ENCODE measurements at regions not wholly inside any gene's neighbourhood (a gene's known extent, or its start where the extent isn't known, plus 50 kb on each side); places are given as distances from the start of the nearest gene placed in this dataset.

DNA sequence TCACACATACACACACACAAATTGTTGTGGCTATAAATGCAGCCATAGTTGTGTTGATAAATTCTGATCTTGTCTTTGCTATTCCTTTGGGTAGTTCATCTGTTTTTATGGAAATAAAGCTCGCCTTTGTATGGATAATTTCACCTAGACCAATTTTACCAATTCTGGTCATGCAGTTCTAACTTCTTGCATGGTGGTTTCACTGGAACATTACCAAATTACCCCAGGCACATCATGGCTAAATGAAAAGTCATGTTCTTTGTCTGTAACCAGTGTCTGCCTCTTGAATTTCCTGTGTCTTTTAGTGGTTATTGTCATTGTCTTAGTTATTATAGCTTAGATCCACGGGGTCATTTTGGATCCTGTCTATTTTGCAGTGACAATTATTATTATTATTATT lies 50.3 kb upstream of the TMC1 start:
- DNase-seq (ENCODE audit: low read depth), result peak; percentile 33
- TF ChIP-seq, protein P1, sequence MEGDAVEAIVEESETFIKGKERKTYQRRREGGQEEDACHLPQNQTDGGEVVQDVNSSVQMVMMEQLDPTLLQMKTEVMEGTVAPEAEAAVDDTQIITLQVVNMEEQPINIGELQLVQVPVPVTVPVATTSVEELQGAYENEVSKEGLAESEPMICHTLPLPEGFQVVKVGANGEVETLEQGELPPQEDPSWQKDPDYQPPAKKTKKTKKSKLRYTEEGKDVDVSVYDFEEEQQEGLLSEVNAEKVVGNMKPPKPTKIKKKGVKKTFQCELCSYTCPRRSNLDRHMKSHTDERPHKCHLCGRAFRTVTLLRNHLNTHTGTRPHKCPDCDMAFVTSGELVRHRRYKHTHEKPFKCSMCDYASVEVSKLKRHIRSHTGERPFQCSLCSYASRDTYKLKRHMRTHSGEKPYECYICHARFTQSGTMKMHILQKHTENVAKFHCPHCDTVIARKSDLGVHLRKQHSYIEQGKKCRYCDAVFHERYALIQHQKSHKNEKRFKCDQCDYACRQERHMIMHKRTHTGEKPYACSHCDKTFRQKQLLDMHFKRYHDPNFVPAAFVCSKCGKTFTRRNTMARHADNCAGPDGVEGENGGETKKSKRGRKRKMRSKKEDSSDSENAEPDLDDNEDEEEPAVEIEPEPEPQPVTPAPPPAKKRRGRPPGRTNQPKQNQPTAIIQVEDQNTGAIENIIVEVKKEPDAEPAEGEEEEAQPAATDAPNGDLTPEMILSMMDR (IDR thresholded peaks at IDR 0.05; ENCODE audit: insufficient read depth, low read depth, low read length, missing control alignments), result no peak
- H3K4me3 ChIP-seq (ENCODE audit: low read length), result no peak overlapping the region

DNA sequence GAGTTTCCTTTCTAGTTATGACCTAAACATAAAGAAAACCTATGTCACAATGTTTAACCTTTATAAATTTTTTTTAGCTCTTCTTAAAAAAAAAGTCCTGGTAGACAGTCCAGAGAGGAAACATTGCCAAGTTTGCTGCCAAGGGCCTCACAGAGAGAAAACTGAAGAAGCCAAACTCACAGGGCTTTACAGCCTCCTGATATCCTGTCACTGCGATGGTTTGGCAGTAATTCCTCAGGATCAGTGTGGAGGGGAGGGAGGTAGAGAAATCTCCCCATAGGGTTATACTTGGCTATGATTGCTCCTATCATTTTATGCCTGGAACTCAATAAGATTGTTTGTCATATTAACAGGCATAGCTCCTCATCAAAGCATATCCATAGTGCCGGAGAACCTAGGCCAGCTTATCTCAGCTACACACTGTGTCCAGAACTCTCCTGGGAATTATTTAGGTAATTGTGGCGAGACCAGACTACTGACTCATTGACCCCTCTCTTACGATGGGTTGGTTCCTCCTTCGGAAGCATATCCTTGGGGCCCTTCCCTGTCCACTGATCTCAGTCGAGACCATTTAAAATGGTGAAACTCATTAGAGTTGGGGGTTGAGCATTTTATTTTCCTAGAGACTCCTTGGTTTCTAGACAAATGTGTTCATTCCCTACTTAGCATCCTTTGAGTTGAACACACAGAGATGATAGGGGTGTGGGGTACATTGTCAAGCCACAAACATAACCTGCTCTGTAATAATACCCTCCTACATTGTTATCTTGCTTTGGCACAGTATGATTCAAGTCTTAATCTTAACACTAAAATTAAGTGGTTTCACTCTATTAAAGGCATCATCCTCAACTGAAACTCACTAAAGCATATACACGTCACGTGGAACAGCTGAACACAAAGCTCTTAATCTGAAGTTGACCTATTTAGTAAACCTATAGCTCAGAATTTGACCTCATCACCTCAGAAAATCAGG lies 53.4 kb upstream of the TMC1 start:
- TF ChIP-seq, protein P1 (IDR thresholded peaks at IDR 0.05; ENCODE audit: insufficient read depth, low read depth, low read length, missing control alignments), result no peak
- DNase-seq (ENCODE audit: low read depth), result no peak
- no peak overlapping the region for H3K4me3 ChIP-seq (ENCODE audit: low read length)

DNA sequence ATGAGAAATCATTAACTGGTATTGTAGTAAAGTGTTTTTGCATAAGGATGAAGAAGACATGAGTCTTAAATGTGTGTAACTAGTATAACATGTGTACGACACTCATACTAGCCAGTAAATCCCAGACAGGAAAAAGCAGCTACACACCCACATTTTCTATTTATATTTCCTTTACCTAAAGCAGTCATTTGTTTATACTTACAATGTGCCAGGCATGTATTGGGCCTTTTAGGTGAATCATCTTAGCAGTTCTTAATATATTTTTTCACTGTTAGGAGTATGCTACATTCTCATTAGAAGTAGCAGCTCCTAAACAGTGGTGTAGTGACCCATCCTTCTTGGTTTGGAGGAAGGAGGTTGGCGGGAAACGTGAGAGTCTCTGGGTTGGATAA lies 55.8 kb upstream of the TMC1 start:
- no peak overlapping the region for H3K4me3 ChIP-seq (ENCODE audit: low read length)
- DNase-seq (ENCODE audit: low read depth), result peak; percentile 79
- TF ChIP-seq, protein P1 (IDR thresholded peaks at IDR 0.05; ENCODE audit: insufficient read depth, low read depth, low read length, missing control alignments), result no peak

DNA sequence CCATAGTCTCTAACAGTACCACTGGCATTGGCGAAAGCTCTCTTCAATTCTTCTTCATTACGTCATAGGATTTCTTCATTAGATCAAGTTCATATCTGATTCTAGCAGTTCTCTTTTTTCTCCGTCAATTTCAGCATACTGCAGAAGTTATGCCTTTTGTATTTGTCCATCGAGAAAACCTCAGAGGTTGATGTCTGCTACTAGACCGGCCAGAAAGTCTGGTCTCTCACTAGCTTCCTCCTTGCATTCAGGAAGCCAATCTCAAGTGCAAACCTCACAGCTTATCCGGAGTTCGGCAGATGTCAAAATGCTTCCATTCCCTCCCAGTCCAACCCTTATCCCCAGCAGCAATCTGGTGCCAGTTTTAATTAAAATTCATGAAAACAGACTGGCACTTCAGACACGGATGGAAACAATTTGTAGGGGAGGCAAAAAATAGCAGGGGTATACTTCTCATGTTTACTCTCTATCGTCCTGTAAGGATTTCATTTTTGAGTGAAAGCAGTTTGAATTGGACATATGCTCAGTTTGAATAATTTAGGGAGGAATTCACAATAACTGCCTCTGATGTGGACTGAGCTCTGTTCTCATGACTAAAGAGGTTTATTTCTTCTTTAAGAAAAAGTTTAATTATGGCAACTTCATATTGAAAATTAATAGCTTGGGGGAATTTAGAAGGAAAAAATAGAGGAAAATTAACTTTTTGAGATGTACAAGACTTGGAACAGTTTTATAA lies 56.4 kb upstream of the TMC1 start:
- TF ChIP-seq, protein P1 (IDR thresholded peaks at IDR 0.05; ENCODE audit: insufficient read depth, low read depth, low read length, missing control alignments), result no peak
- H3K4me3 ChIP-seq (ENCODE audit: low read length), result no peak overlapping the region
- no peak for DNase-seq (ENCODE audit: low read depth)

DNA sequence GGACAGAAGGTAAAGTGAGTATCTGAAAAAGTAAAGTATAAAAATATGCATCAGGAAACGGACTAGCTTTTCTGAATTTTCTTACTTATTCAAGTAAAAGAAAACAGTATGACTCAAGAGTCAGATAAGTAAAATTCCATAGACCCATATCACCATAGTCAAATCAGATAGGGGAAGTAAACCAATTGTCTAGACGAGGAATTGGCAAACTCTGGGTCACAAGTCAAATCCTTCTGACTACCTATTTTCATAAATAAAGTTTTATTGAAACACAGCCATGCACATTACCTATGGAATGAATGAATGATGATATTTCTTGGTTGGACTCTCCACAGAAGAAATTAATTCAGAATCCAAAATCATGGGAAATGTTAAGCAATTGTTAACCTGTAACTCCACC lies 59.1 kb upstream of the TMC1 start:
- TF ChIP-seq, protein P1 (IDR thresholded peaks at IDR 0.05; ENCODE audit: insufficient read depth, low read depth, low read length, missing control alignments), result no peak
- H3K4me3 ChIP-seq (ENCODE audit: low read length), result no peak overlapping the region
- DNase-seq (ENCODE audit: low read depth), result no peak

DNA sequence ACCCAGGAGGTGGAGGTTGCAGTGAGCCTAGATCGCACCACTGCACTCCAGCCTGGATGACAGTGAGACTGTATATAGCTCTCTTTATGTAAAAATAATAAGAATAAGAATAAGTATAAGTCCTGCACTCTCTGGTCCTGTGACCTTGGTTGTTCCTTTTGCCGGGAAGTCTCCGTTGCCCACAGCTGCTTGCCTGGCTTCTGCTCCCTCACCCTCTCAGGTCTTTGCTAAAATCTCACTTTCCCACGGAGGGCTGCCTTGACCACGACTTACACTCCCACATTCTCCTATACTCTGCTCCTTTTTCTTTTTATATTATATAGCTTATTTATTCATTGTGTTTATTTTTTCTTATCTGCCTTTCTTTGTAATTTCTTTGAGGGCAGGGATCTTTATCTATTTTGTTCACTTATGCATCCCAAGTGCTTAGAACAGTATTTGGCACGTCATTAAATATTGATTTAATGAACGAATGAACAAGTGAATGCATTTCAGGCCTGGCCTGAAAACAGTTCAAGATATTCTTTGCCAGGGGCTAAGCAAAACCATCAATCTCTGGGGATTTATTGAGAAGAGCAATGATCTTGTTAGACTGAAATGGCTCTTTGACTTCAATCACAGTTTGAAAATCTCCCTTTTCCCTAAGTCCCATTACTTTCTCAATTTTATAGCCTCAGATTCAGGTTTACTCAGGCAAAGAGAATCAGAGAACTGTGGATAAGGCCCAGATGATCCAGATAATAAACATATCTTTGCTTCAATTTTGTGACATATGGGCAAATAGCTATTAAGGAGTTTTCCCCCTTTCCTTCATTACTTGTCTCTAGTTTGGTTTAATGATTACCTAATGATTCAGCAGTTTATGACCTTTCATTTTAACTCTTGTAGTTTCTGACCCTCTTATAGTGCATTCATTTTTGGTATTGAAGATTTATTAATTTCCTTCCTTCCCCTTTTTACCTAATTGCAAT lies 60.8 kb upstream of the TMC1 start:
- TF ChIP-seq, protein P1 (IDR thresholded peaks at IDR 0.05; ENCODE audit: insufficient read depth, low read depth, low read length, missing control alignments), result no peak

More for the DNA sequence above, 60.8 kb upstream of the TMC1 start:
- no peak overlapping the region for H3K4me3 ChIP-seq (ENCODE audit: low read length)
- DNase-seq (ENCODE audit: low read depth), result no peak

All from epithelial cell of esophagus (primary cell).